ENCODE measurements at regions not wholly inside any gene's neighbourhood (a gene's known extent, or its start where the extent isn't known, plus 50 kb on each side); places are given as distances from the start of the nearest gene placed in this dataset.

- H3K36me3 ChIP-seq (replicated peaks in 1 of 2; ENCODE audit: control insufficient read depth in 1 of 2, insufficient read depth in 2 of 2, low read length in 2 of 2): no peaks in the 10 kb centered on the region
- in situ Hi-C loops (cut with HindIII; ENCODE audit: extremely low pct_ligation_motif_present, low pct_unique_long_range_greater_than_20kb) (no loop called here), intact Hi-C loops (cut with micrococcal nuclease; ENCODE audit: unreplicated experiment) (no loop called here)
- H2AFZ ChIP-seq (ENCODE audit: low read length): no peak overlapping the region
- no peak overlapping the region for H3K9ac ChIP-seq (ENCODE audit: insufficient read depth, low read depth, low read length)
- no peak for FAIRE-seq
- ChIA-PET POLR2A (no interaction called here), CTCF (ENCODE audit: low intra/inter-chr PET ratio, low total read pairs) (no interaction called here)
- no peak overlapping the region for H3K4me2 ChIP-seq (ENCODE audit: low read depth, low read length)
- DNase-seq (ENCODE audit: low spot score): no peak
- no peaks in the 10 kb centered on the region for H3K79me2 ChIP-seq (ENCODE audit: insufficient read depth, low read length)
- H3K27me3 ChIP-seq (ENCODE audit: control insufficient read depth in 1 of 2, insufficient read depth in 2 of 2, low read length in 2 of 2): no peaks in the 10 kb centered on the region
- ATAC-seq: no peak
- BruUV-seq (replicated peaks): no TSS peak
- 15% methylated on average over 3 of the region's 3 CpGs for WGBS (ENCODE audit: low lambda C conversion rate)
- H3K27ac ChIP-seq (ENCODE audit: extremely low read length, insufficient read depth, low read length): no peak overlapping the region
- TF ChIP-seq MXD1 (CRISPR knock-in tag; IDR thresholded peaks at IDR 0.05) (no peak), SRSF9 (IDR thresholded peaks at IDR 0.05; ENCODE audit: borderline replicate concordance, insufficient read depth, low read depth, low read length, poor library complexity, severe bottlenecking) (no peak), CHCHD3 (CRISPR knock-in tag; IDR thresholded peaks at IDR 0.05) (no peak), MAFF (IDR thresholded peaks at IDR 0.05; ENCODE audit: low read depth, low read length) (no peak), BCL6 (CRISPR knock-in tag; IDR thresholded peaks at IDR 0.05) (no peak), PHF21A (CRISPR knock-in tag; IDR thresholded peaks at IDR 0.05) (no peak), MBD4 (IDR thresholded peaks at IDR 0.05; ENCODE audit: borderline replicate concordance, low read length) (no peak), BORCS8-MEF2B (CRISPR knock-in tag; IDR thresholded peaks at IDR 0.05) (no peak), FOXK1 (CRISPR knock-in tag; IDR thresholded peaks at IDR 0.05; ENCODE audit: borderline replicate concordance, low read depth) (no peak), SRSF1 (optimal IDR thresholded peaks at IDR 0.05; ENCODE audit: low read depth, low read length) (no peak), NKX3-1 (CRISPR knock-in tag; IDR thresholded peaks at IDR 0.05) (no peak), ZNF367 (CRISPR knock-in tag; IDR thresholded peaks at IDR 0.05; ENCODE audit: borderline replicate concordance) (no peak), NCOA1 (CRISPR knock-in tag; IDR thresholded peaks at IDR 0.05) (no peak), ZNF33A (CRISPR knock-in tag; IDR thresholded peaks at IDR 0.05; ENCODE audit: borderline replicate concordance) (no peak)
- TF ChIP-seq, protein P1, sequence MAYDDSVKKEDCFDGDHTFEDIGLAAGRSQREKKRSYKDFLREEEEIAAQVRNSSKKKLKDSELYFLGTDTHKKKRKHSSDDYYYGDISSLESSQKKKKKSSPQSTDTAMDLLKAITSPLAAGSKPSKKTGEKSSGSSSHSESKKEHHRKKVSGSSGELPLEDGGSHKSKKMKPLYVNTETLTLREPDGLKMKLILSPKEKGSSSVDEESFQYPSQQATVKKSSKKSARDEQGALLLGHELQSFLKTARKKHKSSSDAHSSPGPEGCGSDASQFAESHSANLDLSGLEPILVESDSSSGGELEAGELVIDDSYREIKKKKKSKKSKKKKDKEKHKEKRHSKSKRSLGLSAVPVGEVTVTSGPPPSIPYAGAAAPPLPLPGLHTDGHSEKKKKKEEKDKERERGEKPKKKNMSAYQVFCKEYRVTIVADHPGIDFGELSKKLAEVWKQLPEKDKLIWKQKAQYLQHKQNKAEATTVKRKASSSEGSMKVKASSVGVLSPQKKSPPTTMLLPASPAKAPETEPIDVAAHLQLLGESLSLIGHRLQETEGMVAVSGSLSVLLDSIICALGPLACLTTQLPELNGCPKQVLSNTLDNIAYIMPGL (CRISPR knock-in tag; IDR thresholded peaks at IDR 0.05; ENCODE audit: borderline replicate concordance in 1 of 2, low read depth in 1 of 2): no peak
- no peaks in the 10 kb centered on the region for H4K20me1 ChIP-seq (ENCODE audit: insufficient read depth, low read length)
- no peaks in the 10 kb centered on the region for H3K9me3 ChIP-seq (ENCODE audit: low read length)
- H3K4me3 ChIP-seq (replicated peaks in 1 of 3; ENCODE audit: insufficient read depth in 1 of 3, low read depth in 2 of 3, low read length in 3 of 3): no peak overlapping the region
- no peaks in the 10 kb centered on the region for H3K4me1 ChIP-seq (ENCODE audit: insufficient read depth, low read length)
Observed at GRCh38 chr9:21677834-21678233, 124.6 kb upstream of the MTAP start.

All from HepG2 (cell line).